ENCODE measurements at regions not wholly inside any gene's neighbourhood (a gene's known extent, or its start where the extent isn't known, plus 50 kb on each side); places are given as distances from the start of the nearest gene placed in this dataset.
"Not testable (repeated sequence)": the region's sequence is repeated elsewhere in the genome, so short reads cannot be mapped to it uniquely, and the experiment has no call there.

GRCh38 chr7:131686833-131687232 lies 130.4 kb upstream of the PODXL start:
- Mint-ChIP-seq H3K27ac (no peak overlapping the region), H3K27me3 (peaks cover 16% of the 10 kb centered on the region), H3K4me1 (peaks cover 2% of the 10 kb centered on the region), H3K4me3 (no peak overlapping the region), H3K9me3 (no peaks in the 10 kb centered on the region), H3K36me3 (no peaks in the 10 kb centered on the region)
- ATAC-seq (ENCODE audit: low read depth) (no peak), DNase-seq (ENCODE audit: low spot score in 2 of 2) (no peak)

- peaks cover 3% of the 10 kb centered on the region for H3K9me3 Mint-ChIP-seq
- peaks cover 2% of the 10 kb centered on the region for H3K36me3 Mint-ChIP-seq
- no peak overlapping the region for H3K4me3 Mint-ChIP-seq
- H3K4me1 Mint-ChIP-seq = no peaks in the 10 kb centered on the region
- DNase-seq (ENCODE audit: low spot score in 2 of 2) (no peak), ATAC-seq (ENCODE audit: low read depth) (no peak)
- H3K27ac Mint-ChIP-seq = no peak overlapping the region
- H3K27me3 Mint-ChIP-seq = peaks cover 14% of the 10 kb centered on the region
These were observed 127.2 kb upstream of the PODXL start for GRCh38 chr7:131683536-131684125.

GRCh38 chr7:131681961-131682360 lies 125.5 kb upstream of the PODXL start:
- Mint-ChIP-seq H3K9me3 (peaks cover 3% of the 10 kb centered on the region), H3K4me3 (no peak overlapping the region), H3K27me3 (peaks cover 9% of the 10 kb centered on the region), H3K36me3 (peaks cover 2% of the 10 kb centered on the region), H3K27ac (no peak overlapping the region), H3K4me1 (no peaks in the 10 kb centered on the region)
- DNase-seq (ENCODE audit: low spot score in 2 of 2) (no peak), ATAC-seq (ENCODE audit: low read depth) (no peak)

GRCh38 chr7:131679071-131679470 lies 122.6 kb upstream of the PODXL start:
- not testable (repeated sequence) for H3K4me3 Mint-ChIP-seq; H3K27ac Mint-ChIP-seq; H3K27me3 Mint-ChIP-seq; ATAC-seq (ENCODE audit: low read depth); H3K36me3 Mint-ChIP-seq; H3K9me3 Mint-ChIP-seq; H3K4me1 Mint-ChIP-seq; DNase-seq (ENCODE audit: low spot score in 2 of 2)

DNA sequence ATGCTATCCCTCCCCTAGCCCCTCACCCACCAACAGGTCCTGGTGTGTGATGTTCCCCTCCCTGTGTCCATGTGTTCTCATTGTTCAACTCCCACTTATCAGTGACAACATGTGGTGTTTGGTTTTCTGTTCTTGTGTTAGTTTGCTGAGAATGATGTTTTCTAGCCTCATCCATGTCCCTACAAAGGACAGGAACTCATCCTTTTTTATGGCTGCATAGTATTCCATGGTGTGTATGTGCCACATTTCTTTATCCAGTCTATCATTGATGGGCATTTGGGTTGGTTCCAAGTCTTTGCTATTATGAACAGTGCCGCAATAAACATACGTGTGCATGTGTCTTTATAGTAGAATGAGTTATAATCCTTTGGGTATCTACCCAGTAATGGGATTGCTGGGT lies 120.4 kb upstream of the PODXL start:
- ATAC-seq (ENCODE audit: low read depth); H3K9me3 Mint-ChIP-seq; H3K27ac Mint-ChIP-seq; H3K4me1 Mint-ChIP-seq; DNase-seq (ENCODE audit: low spot score in 2 of 2); H3K4me3 Mint-ChIP-seq; H3K36me3 Mint-ChIP-seq: not testable (repeated sequence)
- H3K27me3 Mint-ChIP-seq = peaks cover 14% of the 10 kb centered on the region

DNA sequence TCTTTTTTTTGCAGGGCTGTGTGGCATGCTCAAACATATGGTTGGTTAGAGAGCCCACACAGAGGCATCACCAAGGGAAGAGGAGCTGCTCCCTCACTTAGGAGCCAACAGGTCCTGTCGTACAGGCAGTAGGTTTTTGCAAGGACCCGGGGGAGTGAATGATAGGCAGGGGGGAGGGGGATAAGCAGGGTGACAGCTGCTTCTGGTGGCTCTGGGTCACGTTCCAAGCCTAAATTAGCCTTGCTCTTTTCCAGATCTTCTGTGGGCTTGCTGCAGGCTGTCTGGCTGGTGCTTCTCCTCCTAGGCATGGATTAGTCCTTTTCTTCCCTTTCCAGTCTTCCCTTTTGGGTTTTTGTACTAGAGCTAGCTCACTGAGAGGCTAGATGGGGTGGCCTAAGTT lies 117.7 kb upstream of the PODXL start:
- DNase-seq (ENCODE audit: low spot score in 2 of 2) = no peak
- H3K36me3 Mint-ChIP-seq = no peaks in the 10 kb centered on the region
- no peak for ATAC-seq (ENCODE audit: low read depth)
- no peak overlapping the region for H3K4me3 Mint-ChIP-seq
- no peak overlapping the region for H3K27ac Mint-ChIP-seq
- peaks cover 19% of the 10 kb centered on the region for H3K27me3 Mint-ChIP-seq
- no peaks in the 10 kb centered on the region for H3K9me3 Mint-ChIP-seq
- no peaks in the 10 kb centered on the region for H3K4me1 Mint-ChIP-seq

DNA sequence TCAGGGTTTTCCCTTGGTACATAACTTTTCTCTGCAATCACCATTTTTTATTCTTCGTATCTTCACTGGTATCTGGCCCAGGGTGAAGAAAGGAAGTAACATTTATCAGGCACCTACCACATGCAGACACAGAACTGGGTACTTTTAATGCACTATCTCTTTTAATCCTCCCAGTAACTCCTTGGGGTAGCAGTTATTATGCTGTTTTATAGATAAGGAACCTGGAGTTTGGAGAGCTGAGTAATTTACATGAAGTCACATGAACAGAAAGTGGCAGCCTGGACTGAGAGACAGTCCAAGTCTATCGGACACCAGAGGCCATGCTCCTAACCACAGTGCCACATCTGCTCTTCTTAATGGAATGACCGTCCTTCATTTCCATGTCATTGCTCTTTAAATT lies 117.1 kb upstream of the PODXL start:
- Mint-ChIP-seq H3K4me1 (no peaks in the 10 kb centered on the region), H3K27me3 (peaks cover 19% of the 10 kb centered on the region), H3K36me3 (no peaks in the 10 kb centered on the region), H3K27ac (no peak overlapping the region), H3K9me3 (no peaks in the 10 kb centered on the region), H3K4me3 (no peak overlapping the region)
- ATAC-seq (ENCODE audit: low read depth) (no peak), DNase-seq (ENCODE audit: low spot score in 2 of 2) (no peak)

GRCh38 chr7:131670406-131670805 lies 114.0 kb upstream of the PODXL start:
- DNase-seq (ENCODE audit: low spot score in 2 of 2) (no peak), ATAC-seq (ENCODE audit: low read depth) (no peak)
- Mint-ChIP-seq H3K27ac (no peak overlapping the region), H3K9me3 (peaks cover 4% of the 10 kb centered on the region), H3K27me3 (peaks cover 19% of the 10 kb centered on the region), H3K4me1 (no peaks in the 10 kb centered on the region), H3K4me3 (no peak overlapping the region), H3K36me3 (no peaks in the 10 kb centered on the region)

DNA sequence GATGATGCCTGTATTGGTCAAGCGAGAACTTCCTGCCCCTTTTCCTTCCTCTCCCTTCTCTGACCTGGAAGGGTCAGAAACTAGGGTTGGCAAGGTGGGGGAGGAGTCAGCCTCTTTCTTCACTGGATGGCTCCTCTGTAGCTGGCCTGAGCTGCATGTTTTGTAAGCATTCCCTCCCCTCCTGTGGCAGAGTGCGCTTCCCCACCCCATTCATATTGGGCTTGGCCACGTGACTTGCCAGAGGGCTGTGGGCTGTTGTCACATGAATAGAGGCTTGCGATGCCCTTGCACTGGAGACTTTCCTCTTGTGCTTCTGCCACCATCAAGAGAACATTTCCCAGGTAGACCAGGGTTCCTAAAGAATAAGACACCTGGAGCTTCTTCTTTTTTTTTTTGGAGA lies 111.3 kb upstream of the PODXL start:
- ATAC-seq (ENCODE audit: low read depth) (no peak), DNase-seq (ENCODE audit: low spot score in 2 of 2) (no peak)
- Mint-ChIP-seq H3K9me3 (peaks cover 4% of the 10 kb centered on the region), H3K4me3 (no peak overlapping the region), H3K4me1 (no peaks in the 10 kb centered on the region), H3K27me3 (peaks cover 19% of the 10 kb centered on the region), H3K27ac (no peak overlapping the region), H3K36me3 (no peaks in the 10 kb centered on the region)

DNA sequence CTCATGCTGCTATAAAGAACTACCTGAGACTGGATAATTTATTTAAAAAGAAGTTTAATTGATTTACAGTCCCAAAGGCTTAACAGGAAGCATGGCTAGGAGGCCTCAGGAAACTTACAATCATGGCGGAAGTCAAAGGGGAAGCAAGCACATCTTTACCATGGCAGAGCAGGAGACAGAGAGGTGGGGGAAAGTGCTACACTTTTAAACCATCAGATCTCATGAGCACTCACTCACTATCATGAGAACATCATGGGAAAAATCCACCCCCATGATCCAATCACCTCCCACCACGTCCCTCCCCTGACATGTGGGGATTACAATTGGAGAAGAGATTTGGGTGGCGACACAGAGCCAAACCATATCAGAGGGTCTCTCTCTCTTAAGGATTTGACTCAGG lies 108.6 kb upstream of the PODXL start:
- Mint-ChIP-seq H3K4me3 (no peak overlapping the region), H3K27ac (no peak overlapping the region)
- no peak for ATAC-seq (ENCODE audit: low read depth)

DNA sequence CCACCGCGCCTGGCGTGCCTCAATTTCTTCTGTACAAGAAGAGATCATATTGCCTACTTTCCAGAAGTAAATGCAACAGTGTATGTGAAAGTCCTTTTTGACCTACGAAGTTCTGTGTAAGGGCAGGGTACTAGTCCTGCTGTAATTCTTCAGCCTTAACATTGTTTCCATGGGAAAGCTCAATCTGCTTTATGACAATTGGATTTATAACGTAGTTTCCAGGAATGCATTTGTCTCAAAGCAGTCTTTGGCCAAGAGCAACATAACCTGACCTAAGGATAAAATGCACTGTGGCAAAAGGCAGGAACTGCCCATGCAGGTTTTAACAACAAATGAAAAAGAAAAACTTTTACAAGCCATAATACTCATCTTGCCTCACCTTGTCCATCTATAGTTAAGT lies 108.1 kb upstream of the PODXL start:
- peaks cover 4% of the 10 kb centered on the region for H3K9me3 Mint-ChIP-seq
- DNase-seq (ENCODE audit: low spot score in 2 of 2) = no peak
- H3K4me1 Mint-ChIP-seq = no peaks in the 10 kb centered on the region
- H3K27me3 Mint-ChIP-seq = peaks cover 6% of the 10 kb centered on the region
- H3K4me3 Mint-ChIP-seq = no peak overlapping the region
- no peak overlapping the region for H3K27ac Mint-ChIP-seq
- H3K36me3 Mint-ChIP-seq = no peaks in the 10 kb centered on the region
- ATAC-seq (ENCODE audit: low read depth) = no peak

More for the DNA sequence above, 108.6 kb upstream of the PODXL start:
- H3K4me1 Mint-ChIP-seq = no peaks in the 10 kb centered on the region
- DNase-seq (ENCODE audit: low spot score in 2 of 2) = no peak
- no peaks in the 10 kb centered on the region for H3K36me3 Mint-ChIP-seq
- H3K9me3 Mint-ChIP-seq = peaks cover 4% of the 10 kb centered on the region
- peaks cover 8% of the 10 kb centered on the region for H3K27me3 Mint-ChIP-seq

DNA sequence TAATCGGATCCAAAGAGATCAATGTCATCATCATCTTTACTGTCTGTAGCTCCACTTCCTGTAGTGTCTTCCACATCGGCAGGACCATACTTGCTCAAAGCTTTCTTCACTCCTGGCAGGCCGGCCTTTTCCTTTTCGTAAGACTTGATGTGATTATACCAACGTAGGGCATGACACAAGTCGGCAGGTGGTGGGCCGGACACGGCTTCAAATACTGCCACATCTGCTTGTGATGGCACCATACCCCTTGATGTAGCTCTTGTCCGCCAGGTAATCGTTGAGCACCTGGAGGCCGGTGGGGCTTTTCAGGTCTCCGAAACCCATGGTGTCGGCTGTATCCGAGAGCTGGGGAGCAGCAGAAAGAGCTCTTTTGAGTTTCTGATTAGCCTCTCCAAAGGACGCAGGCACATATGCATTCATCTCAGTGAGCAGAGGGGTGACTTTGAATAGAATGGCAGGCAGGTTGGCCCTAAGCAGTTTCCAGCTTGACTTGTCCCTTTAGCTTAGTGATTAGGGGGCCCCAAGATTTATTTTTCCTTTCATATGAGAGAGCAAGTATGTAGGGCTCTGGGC lies 106.0 kb upstream of the PODXL start:
- H3K4me1 Mint-ChIP-seq; H3K36me3 Mint-ChIP-seq; ATAC-seq (ENCODE audit: low read depth); H3K4me3 Mint-ChIP-seq; H3K9me3 Mint-ChIP-seq; H3K27ac Mint-ChIP-seq; H3K27me3 Mint-ChIP-seq; DNase-seq (ENCODE audit: low spot score in 2 of 2): not testable (repeated sequence)

- H3K27me3 Mint-ChIP-seq = peaks cover 11% of the 10 kb centered on the region
- DNase-seq (ENCODE audit: low spot score in 2 of 2) (no peak), ATAC-seq (ENCODE audit: low read depth) (no peak)
- H3K4me3 Mint-ChIP-seq = no peak overlapping the region
- H3K27ac Mint-ChIP-seq = no peak overlapping the region
- H3K36me3 Mint-ChIP-seq = no peaks in the 10 kb centered on the region
- H3K4me1 Mint-ChIP-seq = peaks cover 9% of the 10 kb centered on the region
- no peaks in the 10 kb centered on the region for H3K9me3 Mint-ChIP-seq
These were observed 101.5 kb upstream of the PODXL start for GRCh38 chr7:131657881-131658280.

DNA sequence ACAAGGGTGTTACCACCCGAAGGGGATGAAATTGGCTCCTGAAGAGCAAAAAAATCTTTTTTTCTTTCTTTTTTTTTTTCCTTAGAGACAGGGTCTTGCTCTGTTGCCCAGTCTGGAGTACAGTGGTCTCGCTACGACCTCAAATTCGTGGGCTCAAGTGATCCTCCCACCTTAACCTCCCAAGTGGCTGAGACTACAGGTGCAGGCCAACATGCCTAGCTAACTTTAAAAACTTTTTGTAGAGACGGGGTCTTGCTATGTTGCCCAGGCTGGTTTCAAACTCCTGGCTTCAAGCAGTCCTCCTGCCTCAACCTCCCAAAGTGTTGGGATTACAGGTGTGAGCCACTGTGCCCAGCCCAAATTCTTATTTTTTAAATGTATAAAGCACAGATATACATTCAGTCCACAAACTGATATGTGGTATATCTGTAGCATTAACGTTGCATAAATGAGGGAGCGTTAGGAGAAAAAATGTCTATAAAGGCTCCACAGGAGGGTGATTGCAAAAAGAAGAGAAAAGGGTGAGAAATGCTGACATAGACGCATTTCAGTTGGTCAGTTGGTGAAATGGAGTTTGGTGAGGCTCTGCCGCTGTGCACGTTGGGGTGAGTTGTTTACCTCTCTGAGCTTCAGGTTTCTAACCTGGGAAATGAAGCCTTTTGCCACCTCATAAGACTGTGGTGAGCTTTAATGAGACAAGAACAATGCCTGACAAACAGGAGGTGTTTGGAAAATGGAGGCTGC lies 100.7 kb upstream of the PODXL start:
- H3K27me3 Mint-ChIP-seq = peaks cover 11% of the 10 kb centered on the region
- ATAC-seq (ENCODE audit: low read depth) (no peak), DNase-seq (ENCODE audit: low spot score in 2 of 2) (no peak)
- no peak overlapping the region for H3K27ac Mint-ChIP-seq
- H3K9me3 Mint-ChIP-seq = no peaks in the 10 kb centered on the region
- peaks cover 9% of the 10 kb centered on the region for H3K4me1 Mint-ChIP-seq
- no peak overlapping the region for H3K4me3 Mint-ChIP-seq
- no peaks in the 10 kb centered on the region for H3K36me3 Mint-ChIP-seq

- Mint-ChIP-seq H3K4me3 (no peak overlapping the region), H3K27me3 (peaks cover 10% of the 10 kb centered on the region), H3K27ac (no peak overlapping the region), H3K9me3 (no peaks in the 10 kb centered on the region), H3K36me3 (no peaks in the 10 kb centered on the region), H3K4me1 (peaks cover 9% of the 10 kb centered on the region)
- no peak for DNase-seq (ENCODE audit: low spot score in 2 of 2)
- no peak for ATAC-seq (ENCODE audit: low read depth)
These were observed 99.4 kb upstream of the PODXL start for GRCh38 chr7:131655866-131656265.

Data from memory B cell (primary cell).